SU-DHL-6 (cell line): ENCODE measurements at regions not wholly inside any gene's neighbourhood (a gene's known extent, or its start where the extent isn't known, plus 50 kb on each side); places are given as distances from the start of the nearest gene placed in this dataset.
"Not testable (repeated sequence)": the region's sequence is repeated elsewhere in the genome, so short reads cannot be mapped to it uniquely, and the experiment has no call there.

Experiments
- H2AFZ ChIP-seq: fragments of 200-600 bp; sonication (generic); 2 replicates; pipeline ENCODE4 v1.6.1; 2014; ENCODE audit warnings: low read depth, mild to moderate bottlenecking, moderate library complexity, mixed read lengths, antibody characterized with exemption, low read length; ENCODE audit not compliant: severe bottlenecking
- H3F3A ChIP-seq: fragments of 200-600 bp; shearing (Covaris generic); 2 replicates; pipeline ENCODE4 v1.6.0; 2016; ENCODE audit warnings: antibody characterized with exemption, mild to moderate bottlenecking; ENCODE audit not compliant: insufficient read depth
- H3K27ac ChIP-seq: fragments of 200-600 bp; sonication (generic); 2 replicates; pipeline ENCODE4 v1.5.1; 2016; ENCODE audit warnings: low read depth, mild to moderate bottlenecking, low read length, moderate library complexity, mixed read lengths
- H3K27me3 ChIP-seq: fragments of 200-600 bp; sonication (generic), shearing (Covaris generic); 2 replicates; pipeline ENCODE4 v1.6.0; 2014; ENCODE audit warnings: mild to moderate bottlenecking, low read length
- H3K36me3 ChIP-seq: fragments of 200-600 bp; sonication (generic); 2 replicates; pipeline ENCODE4 v1.6.1; 2014; ENCODE audit warnings: mild to moderate bottlenecking, low read length, mixed read lengths
- H3K4me2 ChIP-seq: fragments of 300-600, 200-600 bp; shearing (Covaris generic), sonication (generic); 2 replicates; pipeline ENCODE4 v1.6.0; 2014; ENCODE audit warnings: low read length, low read depth, mild to moderate bottlenecking; ENCODE audit not compliant: poor library complexity, severe bottlenecking
- H3K4me3 ChIP-seq: fragments of 200-600 bp; sonication (generic); 2 replicates; pipeline ENCODE4 v1.5.1; 2014; ENCODE audit warnings: antibody characterized with exemption, low read length, mild to moderate bottlenecking, mixed read lengths; ENCODE audit not compliant: insufficient read depth, poor library complexity, severe bottlenecking
- H3K79me2 ChIP-seq: fragments of 200-600 bp; sonication (generic); 2 replicates; pipeline ENCODE4 v1.6.1; 2014; ENCODE audit warnings: mild to moderate bottlenecking, low read length, moderate library complexity; ENCODE audit not compliant: insufficient read depth
- H3K9ac ChIP-seq: fragments of 200-600 bp; sonication (generic); 2 replicates; pipeline ENCODE4 v1.7.0; 2014; ENCODE audit warnings: mild to moderate bottlenecking, low read length
- H3K9me2 ChIP-seq: fragments of 200-600 bp; sonication (generic); replicated peaks from 2 replicates; pipeline ENCODE4 v1.6.1; 2014; ENCODE audit warnings: low read length; ENCODE audit not compliant: insufficient read depth
- H3K9me3 ChIP-seq: fragments of 200-600 bp; sonication (generic); 2 replicates; pipeline ENCODE4 v1.6.1; 2014; ENCODE audit warnings: low read length, mixed read lengths; ENCODE audit not compliant: insufficient read depth
- H4K20me1 ChIP-seq: fragments of 200-600 bp; sonication (generic); 2 replicates; pipeline ENCODE4 v1.6.1; 2014; ENCODE audit warnings: low read depth, mild to moderate bottlenecking, antibody characterized with exemption, low read length, moderate library complexity, mixed read lengths
- EZH2phosphoT487 ChIP-seq: fragments of 200-600 bp; sonication (generic), shearing (Covaris generic); conservative IDR thresholded peaks from 2 replicates; pipeline ENCODE4 v1.6.1; 2018; ENCODE audit warnings: mild to moderate bottlenecking, antibody characterized with exemption, low read length, moderate library complexity, mixed read lengths
- TF ChIP-seq, protein P1 (sequence below): fragments of 200-600 bp; sonication (generic); IDR thresholded peaks from one replicate; pipeline ENCODE4 v1.5.1; 2017; ENCODE audit warnings: antibody characterized with exemption, mild to moderate bottlenecking, low read length, moderate library complexity; ENCODE audit not compliant: insufficient read depth, poor library complexity, severe bottlenecking

- no peaks in the 10 kb centered on the region for H3K36me3 ChIP-seq
- H3F3A ChIP-seq: no peaks in the 10 kb centered on the region
- TF ChIP-seq, protein P1, sequence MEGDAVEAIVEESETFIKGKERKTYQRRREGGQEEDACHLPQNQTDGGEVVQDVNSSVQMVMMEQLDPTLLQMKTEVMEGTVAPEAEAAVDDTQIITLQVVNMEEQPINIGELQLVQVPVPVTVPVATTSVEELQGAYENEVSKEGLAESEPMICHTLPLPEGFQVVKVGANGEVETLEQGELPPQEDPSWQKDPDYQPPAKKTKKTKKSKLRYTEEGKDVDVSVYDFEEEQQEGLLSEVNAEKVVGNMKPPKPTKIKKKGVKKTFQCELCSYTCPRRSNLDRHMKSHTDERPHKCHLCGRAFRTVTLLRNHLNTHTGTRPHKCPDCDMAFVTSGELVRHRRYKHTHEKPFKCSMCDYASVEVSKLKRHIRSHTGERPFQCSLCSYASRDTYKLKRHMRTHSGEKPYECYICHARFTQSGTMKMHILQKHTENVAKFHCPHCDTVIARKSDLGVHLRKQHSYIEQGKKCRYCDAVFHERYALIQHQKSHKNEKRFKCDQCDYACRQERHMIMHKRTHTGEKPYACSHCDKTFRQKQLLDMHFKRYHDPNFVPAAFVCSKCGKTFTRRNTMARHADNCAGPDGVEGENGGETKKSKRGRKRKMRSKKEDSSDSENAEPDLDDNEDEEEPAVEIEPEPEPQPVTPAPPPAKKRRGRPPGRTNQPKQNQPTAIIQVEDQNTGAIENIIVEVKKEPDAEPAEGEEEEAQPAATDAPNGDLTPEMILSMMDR: no peak
- no peak for TF ChIP-seq EZH2phosphoT487
- H3K27me3 ChIP-seq: no peaks in the 10 kb centered on the region
- H3K9me3 ChIP-seq: no peaks in the 10 kb centered on the region
- no peaks in the 10 kb centered on the region for H3K79me2 ChIP-seq
- H3K9ac ChIP-seq: no peak overlapping the region
- no peak overlapping the region for H3K27ac ChIP-seq
- no peaks in the 10 kb centered on the region for H4K20me1 ChIP-seq
- H2AFZ ChIP-seq: no peak overlapping the region
- no peak overlapping the region for H3K4me2 ChIP-seq
- no peaks in the 10 kb centered on the region for H3K9me2 ChIP-seq
- H3K4me3 ChIP-seq: no peak overlapping the region
Measured at GRCh38 chr13:80900561-80900960, 559.6 kb upstream of the SPRY2 start.

DNA sequence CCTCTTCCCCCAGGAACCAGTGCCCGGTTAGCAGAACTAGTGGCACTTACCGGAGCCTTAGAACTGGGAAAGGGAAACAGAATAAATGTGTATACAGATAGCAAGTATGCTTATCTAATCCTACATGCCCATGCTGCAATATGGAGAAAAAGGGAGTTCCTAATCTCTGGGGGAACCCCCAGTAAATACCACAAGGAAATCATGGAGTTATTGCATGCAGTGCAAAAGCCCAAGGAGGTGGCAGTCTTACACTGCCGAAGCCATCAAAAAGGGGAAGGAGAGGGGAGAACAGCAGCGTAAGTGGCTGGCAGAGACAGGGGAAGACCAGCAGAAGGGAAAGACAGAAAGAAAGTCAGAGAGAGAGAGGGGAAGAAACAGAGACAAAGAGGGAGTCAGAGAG lies 556.7 kb upstream of the SPRY2 start:
- not testable (repeated sequence) for H3K9ac ChIP-seq, H3K9me3 ChIP-seq, H3K4me2 ChIP-seq, H3F3A ChIP-seq, H2AFZ ChIP-seq, H4K20me1 ChIP-seq, H3K4me3 ChIP-seq, H3K27me3 ChIP-seq, H3K9me2 ChIP-seq, H3K27ac ChIP-seq, H3K36me3 ChIP-seq, H3K79me2 ChIP-seq

- H3K4me3 ChIP-seq: no peak overlapping the region
- H3K36me3 ChIP-seq: no peaks in the 10 kb centered on the region
- TF ChIP-seq, protein P1: no peak
- no peak for TF ChIP-seq EZH2phosphoT487
- H3F3A ChIP-seq: no peaks in the 10 kb centered on the region
- no peak overlapping the region for H2AFZ ChIP-seq
- H3K9me2 ChIP-seq: no peaks in the 10 kb centered on the region
- no peaks in the 10 kb centered on the region for H3K9me3 ChIP-seq
- no peaks in the 10 kb centered on the region for H3K27me3 ChIP-seq
- H3K79me2 ChIP-seq: no peaks in the 10 kb centered on the region
- no peak overlapping the region for H3K4me2 ChIP-seq
- no peak overlapping the region for H3K27ac ChIP-seq
- no peaks in the 10 kb centered on the region for H4K20me1 ChIP-seq
- H3K9ac ChIP-seq: no peak overlapping the region
Measured at GRCh38 chr13:80894917-80895316, 554.0 kb upstream of the SPRY2 start.

DNA sequence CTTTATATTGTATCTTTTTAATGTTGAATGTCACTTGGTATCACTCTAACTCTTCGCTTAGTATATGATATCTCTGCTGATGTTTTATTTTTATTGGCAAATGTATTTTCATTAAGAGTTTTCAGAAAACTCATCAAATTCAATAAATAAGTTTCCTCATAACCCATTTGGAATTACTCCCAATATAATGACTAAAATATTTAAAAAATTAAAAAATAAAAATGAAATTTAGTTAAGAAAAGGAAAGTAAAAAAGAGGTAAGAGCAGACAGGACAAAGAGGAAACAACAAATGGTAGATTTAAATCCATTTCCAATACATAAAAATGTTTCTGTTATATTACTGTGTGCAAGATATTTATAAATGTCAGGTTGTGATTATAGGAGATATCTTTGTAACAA lies 548.9 kb upstream of the SPRY2 start:
- H3K27me3 ChIP-seq: no peaks in the 10 kb centered on the region
- H2AFZ ChIP-seq: no peak overlapping the region
- H3K9ac ChIP-seq: no peak overlapping the region
- H3K4me2 ChIP-seq: no peak overlapping the region
- H3F3A ChIP-seq: no peaks in the 10 kb centered on the region
- TF ChIP-seq, protein P1: no peak
- no peak for TF ChIP-seq EZH2phosphoT487
- no peak overlapping the region for H3K4me3 ChIP-seq
- H3K27ac ChIP-seq: no peak overlapping the region
- no peaks in the 10 kb centered on the region for H4K20me1 ChIP-seq
- no peaks in the 10 kb centered on the region for H3K36me3 ChIP-seq
- no peaks in the 10 kb centered on the region for H3K9me3 ChIP-seq
- no peaks in the 10 kb centered on the region for H3K79me2 ChIP-seq
- H3K9me2 ChIP-seq: no peaks in the 10 kb centered on the region
